IMR-90 (cell line): ENCODE measurements at regions not wholly inside any gene's neighbourhood (a gene's known extent, or its start where the extent isn't known, plus 50 kb on each side); places are given as distances from the start of the nearest gene placed in this dataset.

ENCODE experiments used
- ATAC-seq: fragments of 200-7000 bp; cut with Tn5 transposase; 2 replicates; pipeline ENCODE4 v1.9.1; 2020; ENCODE audit warnings: low read depth, mild to moderate bottlenecking, moderate library complexity
- BruUV-seq: library from RNA; stranded (reverse); fragments of 400-500 nt; replicated peaks from 2 replicates; lab custom pipeline; 2021; lab: Mats Ljungman, UMichigan
- CTCF ChIA-PET: fragments of 300-600 bp; formaldehyde crosslinking; extraction: SDS; loops from one replicate; lab custom pipeline; 2021; ENCODE audit warnings: antibody characterized with exemption; lab: Yijun Ruan, JAX
- POLR2A ChIA-PET: fragments of 300-600 bp; sonication (Branson Sonifier 250); formaldehyde crosslinking; loops from one replicate; lab custom pipeline; 2022; ENCODE audit warnings: antibody characterized with exemption; ENCODE audit not compliant: unreplicated experiment; lab: Charles Lee
- DNase-seq: peaks from one replicate; pipeline ENCODE4 v3.0.0; 2013
- H2AFZ ChIP-seq: replicated peaks from 2 replicates; pipeline ENCODE3; 2013; ENCODE audit warnings: low read length, mild to moderate bottlenecking; ENCODE audit not compliant: poor library complexity
- H2AK5ac ChIP-seq: 2 replicates; pipeline ENCODE4 v1.6.1; 2013; ENCODE audit warnings: low read depth, low read length, inconsistent platforms
- H2AK9ac ChIP-seq: replicated peaks from 2 replicates; pipeline ENCODE3; 2013; ENCODE audit warnings: mild to moderate bottlenecking, low read depth, low read length, moderate library complexity; ENCODE audit not compliant: poor library complexity
- H2BK120ac ChIP-seq: 2 replicates; pipeline ENCODE4 v1.6.1; 2013; ENCODE audit warnings: low read depth, low read length, inconsistent platforms
- H2BK15ac ChIP-seq: 3 replicates; pipeline ENCODE4 v1.6.1; 2013; ENCODE audit warnings: low read depth, low read length, inconsistent platforms
- H2BK20ac ChIP-seq: 2 replicates; pipeline ENCODE4 v1.6.1; 2013; ENCODE audit warnings: low read depth, mild to moderate bottlenecking, inconsistent platforms, low read length, moderate library complexity
- H2BK5ac ChIP-seq: 2 replicates; pipeline ENCODE4 v1.6.1; 2013; ENCODE audit warnings: mild to moderate bottlenecking, low read depth, low read length, inconsistent platforms; ENCODE audit not compliant: poor library complexity, severe bottlenecking
- H3K14ac ChIP-seq: replicated peaks from 2 replicates; pipeline ENCODE4 v1.6.1; 2013; ENCODE audit warnings: low read depth, low read length, inconsistent platforms
- H3K18ac ChIP-seq: 2 replicates; pipeline ENCODE4 v1.6.1; 2013; ENCODE audit warnings: low read depth, low read length, control low read depth
- H3K23ac ChIP-seq: 2 replicates; pipeline ENCODE4 v1.6.1; 2013; ENCODE audit warnings: low read depth, low read length, inconsistent platforms
- H3K27ac ChIP-seq: 2 replicates; pipeline ENCODE4 v1.5.1; 2013; ENCODE audit warnings: mild to moderate bottlenecking, control low read depth, low read length; ENCODE audit not compliant: insufficient read depth
- H3K27me3 ChIP-seq: 2 replicates; pipeline ENCODE4 v1.6.1; 2013; ENCODE audit warnings: low read length; ENCODE audit not compliant: control insufficient read depth, insufficient read depth
- H3K36me3 ChIP-seq: 2 replicates; pipeline ENCODE4 v1.6.1; 2013; ENCODE audit warnings: low read length, mixed read lengths; ENCODE audit not compliant: control insufficient read depth, insufficient read depth
- H3K4ac ChIP-seq: 2 replicates; pipeline ENCODE4 v1.6.1; 2013; ENCODE audit warnings: low read depth, low read length, inconsistent platforms
- H3K4me1 ChIP-seq: 2 replicates; pipeline ENCODE4 v1.6.1; 2013; ENCODE audit warnings: low read length, mixed read lengths; ENCODE audit not compliant: control insufficient read depth, insufficient read depth
- H3K4me2 ChIP-seq: 2 replicates; pipeline ENCODE4 v1.6.1; 2013; ENCODE audit warnings: low read depth, mild to moderate bottlenecking, control low read depth, low read length, moderate library complexity
- H3K4me3 ChIP-seq: 2 replicates; pipeline ENCODE4 v1.5.1; 2013; ENCODE audit warnings: low read depth, mild to moderate bottlenecking, control low read depth, low read length, moderate library complexity; ENCODE audit not compliant: insufficient read depth
- H3K56ac ChIP-seq: 2 replicates; pipeline ENCODE4 v1.6.1; 2013; ENCODE audit warnings: low read length, inconsistent platforms; ENCODE audit not compliant: insufficient read depth; ENCODE audit errors: extremely low read depth
- H3K79me1 ChIP-seq, 2 experiments: 2 replicates each; pipeline ENCODE4 v1.6.1; 2013; ENCODE audit warnings: low read length in 2 of 2, inconsistent platforms in 1 of 2, low read depth in 1 of 2
- H3K9ac ChIP-seq: 2 replicates; pipeline ENCODE4 v1.6.1; 2013; ENCODE audit warnings: low read depth, low read length, control low read depth
- H3K9me1 ChIP-seq: 2 replicates; pipeline ENCODE4 v1.6.1; 2013; ENCODE audit warnings: low read length, inconsistent platforms; ENCODE audit not compliant: insufficient read depth
- H3K9me3 ChIP-seq: 2 replicates; pipeline ENCODE4 v1.6.1; 2013; ENCODE audit warnings: low read length; ENCODE audit not compliant: control insufficient read depth, insufficient read depth
- H4K20me1 ChIP-seq: 2 replicates; pipeline ENCODE4 v1.6.1; 2013; ENCODE audit warnings: low read length, inconsistent platforms; ENCODE audit not compliant: insufficient read depth
- H4K5ac ChIP-seq: 2 replicates; pipeline ENCODE4 v1.6.1; 2013; ENCODE audit warnings: mild to moderate bottlenecking, low read depth, low read length, control low read depth
- H4K8ac ChIP-seq, 2 experiments: 2 replicates each; pipeline ENCODE4 v1.6.1; 2013; ENCODE audit warnings: low read depth in 2 of 2, low read length in 2 of 2, control low read depth in 1 of 2, inconsistent platforms in 1 of 2
- H4K91ac ChIP-seq: 2 replicates; pipeline ENCODE4 v1.6.1; 2013; ENCODE audit warnings: low read depth, low read length, inconsistent platforms; ENCODE audit not compliant: insufficient read depth
- FOS ChIP-seq: fragments of 150-350 bp; IDR thresholded peaks from 2 replicates; pipeline ENCODE4 v1.6.1; 2016; ENCODE audit warnings: low read depth, low read length
- MAFK ChIP-seq: IDR thresholded peaks from 2 replicates; pipeline ENCODE4 v1.6.1; 2012; ENCODE audit warnings: low read depth, low read length, improper control_type of control experiment
- MXI1 ChIP-seq: IDR thresholded peaks from 2 replicates; pipeline ENCODE4 v1.6.1; 2012; ENCODE audit warnings: low read depth, mild to moderate bottlenecking, low read length, moderate library complexity, borderline replicate concordance
- NFE2L2 ChIP-seq: fragments of 150-350 bp; IDR thresholded peaks from 2 replicates; pipeline ENCODE4 v1.6.1; 2016; ENCODE audit warnings: low read depth, mild to moderate bottlenecking, low read length
- POLR2A ChIP-seq: IDR thresholded peaks from 2 replicates; pipeline ENCODE4 v1.6.1; 2012; ENCODE audit warnings: mild to moderate bottlenecking, low read depth, low read length
- WGBS, 2 experiments: methylation state at CpG; one replicate each; pipeline versions ENCODE4 v1.1.5 to v1.1.7; 2013; ENCODE audit warnings: missing lambda C conversion rate in 2 of 2; ENCODE audit not compliant: insufficient read length in 1 of 2; ENCODE audit errors: extremely low coverage in 2 of 2; 5-methylcytosine and 5-hydroxymethylcytosine counted together
- dilution Hi-C: fragments of 300-500 bp; cut with HindIII; formaldehyde crosslinking; loops from one replicate; pipeline ENCODE4 v1.14.3; 2018; ENCODE audit warnings: low sequenced_read_pairs; ENCODE audit not compliant: unreplicated experiment
- in situ Hi-C: fragments of 300-500 bp; cut with MboI; formaldehyde crosslinking; loops from 3 replicates; pipeline ENCODE4 v1.14.3; 2019; ENCODE audit warnings: low sequenced_read_pairs, inconsistent platforms, mixed read lengths
- intact Hi-C: fragments of 100-400 bp; cut with micrococcal nuclease; formaldehyde crosslinking; loops from 2 replicates; pipeline ENCODE4 v1.10.0; 2022

DNA sequence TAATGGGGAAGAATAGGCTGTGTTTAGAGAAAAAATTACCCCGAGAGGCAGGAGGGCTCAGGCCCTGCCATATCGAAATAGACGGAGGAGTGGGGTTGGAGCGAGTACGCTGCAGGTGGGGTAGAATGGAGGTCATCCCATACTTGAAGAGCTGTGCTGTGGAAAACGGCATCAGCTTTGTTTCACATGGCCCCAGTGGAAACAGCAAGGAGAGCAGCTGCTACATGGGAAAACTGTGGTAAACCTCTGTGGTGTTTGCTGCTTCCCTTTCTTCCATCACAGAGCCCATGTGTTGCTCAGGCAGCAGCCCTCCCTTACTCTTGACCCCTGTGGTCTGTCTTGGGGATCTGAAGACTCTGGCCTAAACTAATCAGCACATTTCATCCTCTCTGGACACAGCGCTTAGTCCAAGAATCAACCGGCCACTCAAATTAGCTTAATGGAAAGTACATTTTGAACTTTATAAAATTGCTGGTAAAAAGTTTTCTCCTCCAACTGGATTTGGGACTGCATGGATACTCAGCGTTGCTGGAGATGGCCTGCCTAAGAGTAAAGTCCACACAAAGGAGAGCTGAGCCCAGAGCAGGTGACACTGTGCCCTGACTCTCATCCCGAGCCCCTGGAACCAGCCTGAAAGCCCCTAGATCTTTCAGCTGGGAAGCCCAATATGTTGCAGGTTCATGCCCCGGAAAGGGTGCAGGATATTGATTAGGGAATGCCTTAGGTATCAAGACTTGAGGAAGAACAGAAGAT lies 127.1 kb upstream of the GADD45A start:
- H3K79me1 ChIP-seq = no peaks in the 10 kb centered on the region
- no peak overlapping the region for H2AK5ac ChIP-seq
- no peak overlapping the region for H3K14ac ChIP-seq
- no peak overlapping the region for H3K27ac ChIP-seq
- no peak overlapping the region for H2BK20ac ChIP-seq
- H3K56ac ChIP-seq = no peak overlapping the region
- BruUV-seq = no TSS peak
- H3K4me2 ChIP-seq = no peak overlapping the region
- intact Hi-C loops (no loop called here), dilution Hi-C loops (no loop called here), in situ Hi-C loops (loop anchor here (10.0 to 25.0 kb wide), 2 partner anchors 129 to 547 kb away; partner anchors contain the start of gene GADD45A)
- H4K91ac ChIP-seq = no peak overlapping the region
- TF ChIP-seq POLR2A = no peak
- TF ChIP-seq MXI1 = no peak
- TF ChIP-seq NFE2L2 = no peak
- no peak for TF ChIP-seq MAFK
- TF ChIP-seq FOS = no peak
- 0 out of 2 replicates have a peak, but pooled peaks cover 2% of the 10 kb centered on the region for H3K9me1 ChIP-seq
- no peak for ATAC-seq
- H2BK120ac ChIP-seq = no peak overlapping the region
- H3K18ac ChIP-seq = no peak overlapping the region
- no peak overlapping the region for H3K4ac ChIP-seq
- H4K8ac ChIP-seq = no peak overlapping the region
- no peaks in the 10 kb centered on the region for H3K9me3 ChIP-seq
- no peak overlapping the region for H2AK9ac ChIP-seq
- 86% methylated on average over 6 of the region's 11 CpGs; no CpG with 5 or more reads in 1 of the 2 experiments for WGBS, 2 experiments
- H2BK5ac ChIP-seq = no peak overlapping the region
- no peak overlapping the region for H4K5ac ChIP-seq
- no peaks in the 10 kb centered on the region for H3K36me3 ChIP-seq
- H3K27me3 ChIP-seq = no peaks in the 10 kb centered on the region
- H3K9ac ChIP-seq = no peak overlapping the region
- H2AFZ ChIP-seq = no peak overlapping the region
- ChIA-PET POLR2A (no interaction called here), CTCF (interaction anchor here (0.8 to 2.0 kb wide), 5 partner anchors 22 to 203 kb away, joined by 3 to 11 read pairs (median 4); partner anchors contain the start of gene GADD45A)
- no peak for DNase-seq
- no peak overlapping the region for H2BK15ac ChIP-seq
- H3K4me3 ChIP-seq = no peak overlapping the region
- peaks cover 6% of the 10 kb centered on the region for H3K4me1 ChIP-seq
- no peak overlapping the region for H3K23ac ChIP-seq
- H4K20me1 ChIP-seq = no peaks in the 10 kb centered on the region
